ENCODE measurements at regions not wholly inside any gene's neighbourhood (a gene's known extent, or its start where the extent isn't known, plus 50 kb on each side); places are given as distances from the start of the nearest gene placed in this dataset.
A peak's percentile ranks its signal among the peaks of the same experiment; 100 is the strongest.
"Not testable (repeated sequence)": the region's sequence is repeated elsewhere in the genome, so short reads cannot be mapped to it uniquely, and the experiment has no call there.

- DNase-seq = not testable (repeated sequence)
Measured at GRCh38 chr21:9572782-9573181, 948.6 kb upstream of the TPTE start.

DNA sequence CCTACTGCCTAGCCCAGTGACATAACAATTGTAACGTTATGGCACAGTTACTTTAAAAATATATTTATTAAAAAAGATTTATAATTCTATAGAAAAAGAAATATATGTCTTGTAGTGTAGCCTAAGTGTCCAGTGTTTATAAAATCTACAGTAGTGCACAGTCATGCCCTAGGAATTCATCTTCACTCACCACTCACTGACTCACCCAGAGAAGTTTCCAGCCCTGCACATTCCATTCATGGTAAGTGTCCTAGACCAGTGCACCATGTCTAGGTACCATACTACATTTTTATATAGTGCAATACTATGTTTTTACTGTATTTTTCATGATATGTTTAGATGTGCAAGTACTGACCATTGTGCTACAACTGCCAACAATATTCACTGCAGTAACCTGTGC is 947.9 kb upstream of the TPTE start:
- not testable (repeated sequence) for DNase-seq

GRCh38 chr21:9579275-9579674 is 942.1 kb upstream of the TPTE start:
- DNase-seq = not testable (repeated sequence)

GRCh38 chr21:9587941-9588340 is 933.4 kb upstream of the TPTE start:
- DNase-seq = peak; percentile 2

DNA sequence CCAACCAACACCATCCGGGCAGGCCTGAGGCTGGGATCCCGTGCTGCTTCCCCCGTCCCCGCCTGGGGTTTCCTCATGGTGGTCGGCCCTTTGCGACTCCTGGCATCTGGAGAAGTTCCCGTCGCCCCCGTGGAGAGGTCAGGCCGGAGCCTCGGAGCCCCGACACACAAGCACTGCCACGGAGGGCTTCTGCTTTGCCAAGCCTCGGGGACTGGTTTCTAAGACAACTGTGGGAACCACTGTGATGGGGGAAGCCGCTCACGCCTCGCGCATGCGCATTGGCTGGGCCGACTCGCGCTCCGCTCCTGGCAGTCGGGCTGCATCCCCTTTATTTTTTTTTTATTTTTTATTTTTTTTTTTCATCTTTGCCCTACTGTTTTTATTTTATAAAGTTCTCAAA is 928.8 kb upstream of the TPTE start:
- DNase-seq = peak; percentile 2

DNA sequence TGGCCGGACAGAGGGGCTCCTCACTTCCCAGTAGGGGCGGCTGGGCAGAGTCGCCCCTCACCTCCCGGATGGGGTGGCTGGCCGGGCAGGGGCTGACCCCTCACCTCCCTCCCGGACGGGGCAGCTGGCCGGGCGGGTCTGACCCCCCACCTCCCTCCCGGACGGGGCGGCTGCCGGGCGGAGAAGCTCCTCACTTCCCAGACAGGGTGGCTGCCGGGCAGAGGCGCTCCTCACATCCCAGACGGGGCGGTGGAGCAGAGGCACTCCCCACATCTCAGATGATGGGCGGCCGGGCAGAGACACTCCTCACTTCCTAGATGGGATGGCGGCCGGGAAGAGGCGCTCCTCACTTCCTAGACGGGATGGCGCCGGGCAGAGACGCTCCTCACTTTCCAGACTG is 927.7 kb upstream of the TPTE start:
- not testable (repeated sequence) for DNase-seq

- DNase-seq = not testable (repeated sequence)
Measured at GRCh38 chr21:9614011-9614410, 907.4 kb upstream of the TPTE start.

DNA sequence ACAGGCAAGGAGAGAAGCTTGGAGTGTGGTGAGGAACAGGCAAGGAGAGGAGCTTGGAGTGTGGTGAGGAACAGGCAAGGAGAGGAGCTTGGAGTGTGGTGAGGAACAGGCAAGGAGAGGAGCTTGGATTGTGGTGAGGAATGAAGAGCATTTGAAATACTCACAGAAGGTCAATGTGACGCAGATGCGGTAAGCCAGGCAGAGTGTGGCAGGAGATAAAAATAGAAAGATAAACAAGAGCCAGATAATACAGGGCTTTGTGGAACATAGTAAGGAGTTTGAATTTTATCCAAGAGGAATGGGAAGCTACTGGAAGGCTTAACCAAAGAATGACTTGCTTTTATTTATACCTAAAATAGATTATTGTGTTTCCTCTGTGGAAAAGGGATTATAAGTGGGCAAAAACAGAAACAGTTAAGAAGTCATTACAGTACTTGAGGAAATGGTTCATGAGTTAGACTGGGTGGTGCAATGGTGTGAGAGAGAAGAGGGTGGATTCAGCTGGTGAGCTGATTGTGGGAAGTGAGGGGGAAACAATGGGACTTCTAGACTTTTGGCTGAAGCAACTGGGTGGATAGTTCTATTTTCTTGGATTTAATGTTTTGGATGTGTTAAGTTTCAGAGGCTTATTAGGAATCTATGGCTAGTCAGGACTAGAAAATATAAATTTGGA is 900.1 kb upstream of the TPTE start:
- not testable (repeated sequence) for DNase-seq

DNA sequence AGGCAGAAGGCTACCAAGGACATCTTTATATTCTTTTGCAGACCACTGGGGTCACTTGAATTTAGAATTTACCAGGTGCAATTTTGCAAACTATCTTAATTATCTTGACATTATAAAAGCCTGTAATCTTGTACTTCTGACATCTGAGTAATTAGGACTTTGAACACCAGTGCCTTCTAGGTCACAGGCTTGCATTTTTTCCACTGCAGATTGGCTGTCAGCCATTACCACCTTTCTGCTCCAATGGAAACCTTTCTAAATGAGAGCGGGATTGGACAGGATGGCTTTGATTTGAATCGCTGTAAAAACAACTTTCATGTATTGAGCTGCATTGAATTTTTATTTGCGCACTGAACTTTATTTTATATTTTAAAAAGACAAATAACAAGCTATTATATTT is 893.3 kb upstream of the TPTE start:
- DNase-seq = not testable (repeated sequence)

GRCh38 chr21:9647409-9647808 is 874.0 kb upstream of the TPTE start:
- DNase-seq = not testable (repeated sequence)

DNA sequence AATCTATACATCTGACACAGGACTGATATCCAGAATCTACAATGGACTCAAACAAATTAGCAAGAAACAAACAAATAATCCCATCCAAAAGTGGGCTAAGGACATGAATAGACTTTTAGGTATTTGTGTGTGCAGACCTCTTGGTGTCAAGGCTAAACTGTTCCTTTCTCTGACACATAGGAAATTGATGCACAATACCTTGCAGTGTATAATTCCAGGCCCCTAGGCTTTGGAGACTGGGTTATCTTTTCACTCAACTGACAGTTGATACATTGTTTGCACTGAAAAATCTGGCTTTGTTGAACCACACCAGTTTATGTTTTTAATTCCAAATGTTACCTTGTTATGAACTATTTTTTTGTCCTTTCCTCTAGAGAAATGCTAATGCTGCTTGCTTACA is 873.1 kb upstream of the TPTE start:
- not testable (repeated sequence) for DNase-seq

DNA sequence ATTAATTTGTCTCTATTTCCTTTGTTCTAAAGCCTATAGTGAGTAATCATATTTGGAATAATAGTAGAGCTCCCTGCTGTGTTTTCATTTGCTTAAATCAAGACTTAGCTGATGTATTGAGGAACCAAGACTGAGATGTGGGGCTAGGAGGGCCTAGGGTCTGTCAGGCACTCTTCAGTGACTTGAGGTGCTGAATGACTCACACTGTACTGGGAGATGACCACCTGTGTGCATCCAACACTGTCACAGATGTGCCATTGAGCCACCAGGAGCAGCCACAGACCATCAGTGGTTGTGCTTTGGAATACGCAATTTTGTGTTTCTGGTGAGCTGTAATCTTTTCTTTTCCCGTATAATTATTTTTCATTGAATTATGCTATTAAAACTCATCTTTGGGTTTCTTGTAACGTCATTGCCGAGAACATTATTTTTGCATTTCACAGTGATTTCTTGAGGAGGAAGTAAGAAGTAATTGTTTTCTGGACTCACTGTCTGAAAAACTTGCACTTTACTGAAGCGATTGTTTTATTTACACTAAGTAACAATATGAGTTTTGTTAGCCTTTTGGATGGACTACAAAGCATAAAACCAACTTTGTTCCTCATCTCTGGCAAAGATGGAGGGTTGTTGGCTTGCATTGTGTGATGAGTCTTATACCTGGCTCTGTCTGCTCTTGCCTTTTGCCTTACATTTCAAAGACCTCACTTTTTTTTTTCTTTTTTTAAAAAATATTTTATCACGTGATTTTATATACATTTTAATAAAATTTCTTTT is 872.2 kb upstream of the TPTE start:
- DNase-seq = not testable (repeated sequence)

GRCh38 chr21:9652819-9653218 is 868.6 kb upstream of the TPTE start:
- DNase-seq = not testable (repeated sequence)

DNA sequence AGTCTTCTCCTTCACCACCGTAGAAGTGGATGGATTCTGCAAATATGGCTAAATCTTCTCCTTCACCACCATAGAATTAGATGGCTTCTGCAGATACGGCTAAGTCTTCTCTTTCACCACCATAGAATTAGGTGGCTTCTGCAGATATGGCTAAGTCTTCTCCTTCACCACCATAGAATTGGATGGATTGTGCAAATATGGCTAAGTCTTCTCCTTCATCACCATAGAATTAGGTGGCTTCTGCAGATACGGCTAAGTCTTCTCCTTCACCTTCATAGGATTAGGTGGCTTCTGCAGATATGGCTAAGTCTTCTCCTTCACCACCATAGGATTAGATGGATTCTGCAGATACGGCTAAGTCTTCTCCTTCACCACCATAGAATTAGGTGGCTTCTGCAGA is 866.2 kb upstream of the TPTE start:
- not testable (repeated sequence) for DNase-seq

DNA sequence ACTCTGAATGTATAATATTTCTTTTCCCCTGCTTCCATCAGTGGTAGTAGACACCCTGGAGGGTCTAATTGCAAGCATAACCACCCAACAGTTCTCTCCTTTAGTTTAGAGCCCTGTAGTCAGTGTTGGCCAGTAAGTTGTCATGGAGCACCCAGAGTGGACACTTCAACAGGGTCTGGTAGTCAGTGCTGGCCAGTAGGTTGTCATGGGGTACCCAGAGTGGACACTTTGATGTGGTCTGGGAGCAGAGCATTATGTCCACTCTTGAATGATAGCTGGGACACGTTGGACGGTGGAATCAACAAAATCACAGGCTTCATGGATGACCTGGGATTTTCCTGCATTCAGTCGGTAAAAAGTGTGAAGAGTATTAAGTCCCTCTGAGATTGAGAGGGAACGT is 864.9 kb upstream of the TPTE start:
- not testable (repeated sequence) for DNase-seq

DNA sequence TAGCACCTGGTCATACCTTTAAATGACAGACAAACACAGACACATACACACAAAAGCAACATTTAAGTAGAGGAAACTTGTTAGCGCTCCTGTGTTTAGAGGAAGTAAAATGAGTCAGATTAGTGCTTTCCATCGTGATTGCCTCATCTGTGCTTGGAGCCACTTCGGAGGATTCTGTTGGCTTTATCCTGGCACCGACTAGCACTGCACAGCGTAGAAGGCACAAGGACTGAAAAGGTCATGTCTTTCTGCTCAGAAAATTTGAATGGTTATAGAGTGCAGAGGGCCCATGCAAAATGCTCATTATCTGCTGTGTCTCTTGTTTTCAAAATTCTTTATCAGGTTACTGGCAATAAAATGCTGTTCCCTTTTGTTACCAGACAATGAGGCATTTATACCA is 863.6 kb upstream of the TPTE start:
- DNase-seq = not testable (repeated sequence)

GRCh38 chr21:9659877-9660276 is 861.5 kb upstream of the TPTE start:
- not testable (repeated sequence) for DNase-seq

- DNase-seq = not testable (repeated sequence)
Measured at GRCh38 chr21:9663914-9664729, 857.3 kb upstream of the TPTE start.

- DNase-seq = not testable (repeated sequence)
Measured at GRCh38 chr21:9675811-9676210, 845.6 kb upstream of the TPTE start.

- not testable (repeated sequence) for DNase-seq
Measured at GRCh38 chr21:9679029-9679428, 842.4 kb upstream of the TPTE start.

DNA sequence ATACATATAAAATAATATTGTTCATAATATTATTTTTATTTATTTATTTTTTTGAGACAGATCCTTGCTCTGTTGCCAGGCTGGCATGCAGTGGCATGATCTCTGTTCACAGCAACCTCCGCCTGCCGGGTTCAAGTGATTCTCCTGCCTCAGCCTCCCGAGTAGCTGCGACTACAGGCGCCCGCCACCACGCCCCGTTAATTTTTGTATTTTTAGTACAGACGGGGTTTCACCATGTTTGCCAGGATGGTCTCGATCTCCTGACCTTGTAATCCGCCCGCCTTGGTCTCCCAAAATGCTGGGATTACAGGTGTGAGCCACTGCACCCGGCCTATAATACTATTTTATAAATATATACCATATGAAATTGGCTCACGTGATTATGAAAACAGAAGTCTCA is 832.4 kb upstream of the TPTE start:
- not testable (repeated sequence) for DNase-seq

DNA sequence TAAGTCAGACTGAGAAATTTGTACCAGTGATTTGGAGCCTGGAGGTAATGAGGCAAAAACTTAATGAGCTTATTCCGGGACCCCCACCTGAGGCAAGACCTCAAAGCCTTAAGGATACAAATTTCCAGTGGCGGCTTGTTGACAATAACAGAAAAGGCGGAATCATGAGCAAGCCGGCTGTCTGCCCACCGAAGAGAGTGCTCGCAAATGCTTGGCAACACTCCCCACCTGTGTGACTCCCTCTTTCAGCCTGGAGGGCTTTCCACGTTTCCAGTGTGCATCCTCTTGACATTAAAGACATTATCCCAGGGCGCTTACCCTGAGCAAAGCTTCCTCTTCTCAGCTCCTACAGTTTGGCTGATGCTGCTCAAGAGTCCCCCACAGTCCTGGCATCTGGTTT is 830.4 kb upstream of the TPTE start:
- not testable (repeated sequence) for DNase-seq

DNA sequence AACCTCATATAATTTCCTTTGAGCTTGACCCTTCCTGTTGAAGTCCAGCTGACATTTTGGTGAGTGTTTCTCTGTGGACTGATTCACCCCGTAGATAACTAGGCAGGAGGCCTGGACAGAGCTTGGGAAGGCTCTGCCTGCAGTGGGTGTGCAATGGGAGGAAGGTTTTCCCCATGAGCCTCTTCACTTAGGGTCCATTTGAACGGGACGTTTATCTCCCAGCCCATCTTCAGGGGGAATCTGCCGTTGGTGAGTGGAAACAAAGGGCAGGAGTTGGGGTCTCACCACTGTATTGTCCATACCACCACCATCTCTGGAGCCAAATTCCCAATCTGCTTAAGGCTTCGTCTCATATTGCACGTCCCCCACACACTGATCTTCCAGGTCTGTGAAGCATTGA is 825.6 kb upstream of the TPTE start:
- DNase-seq = not testable (repeated sequence)

Measured in RPMI8226 (cell line).